ENCODE measurements at regions not wholly inside any gene's neighbourhood (a gene's known extent, or its start where the extent isn't known, plus 50 kb on each side); places are given as distances from the start of the nearest gene placed in this dataset.

DNA sequence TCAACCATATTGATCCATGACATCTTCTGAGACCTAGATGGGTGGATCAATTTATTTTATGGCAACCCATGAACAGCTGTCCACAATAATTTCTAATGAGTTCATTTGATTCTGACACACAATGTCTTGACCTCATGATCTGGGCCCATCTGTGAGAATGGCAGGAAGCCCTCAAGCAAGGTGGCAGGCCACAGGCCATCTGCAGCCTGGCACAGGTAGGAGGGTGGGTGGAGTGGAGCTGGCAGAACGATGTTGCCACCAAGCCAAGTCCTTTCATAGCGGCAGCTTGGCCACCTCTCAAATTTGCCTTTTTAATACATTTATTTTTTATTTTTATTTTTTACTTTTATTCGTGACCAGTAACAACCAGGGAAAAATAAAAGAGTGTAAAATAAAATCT is 1181.6 kb upstream of the SORCS1 start:
- no peak overlapping the region for H3K4me3 Mint-ChIP-seq
- H3K36me3 Mint-ChIP-seq: no peaks in the 10 kb centered on the region
- TF ChIP-seq, protein P1, sequence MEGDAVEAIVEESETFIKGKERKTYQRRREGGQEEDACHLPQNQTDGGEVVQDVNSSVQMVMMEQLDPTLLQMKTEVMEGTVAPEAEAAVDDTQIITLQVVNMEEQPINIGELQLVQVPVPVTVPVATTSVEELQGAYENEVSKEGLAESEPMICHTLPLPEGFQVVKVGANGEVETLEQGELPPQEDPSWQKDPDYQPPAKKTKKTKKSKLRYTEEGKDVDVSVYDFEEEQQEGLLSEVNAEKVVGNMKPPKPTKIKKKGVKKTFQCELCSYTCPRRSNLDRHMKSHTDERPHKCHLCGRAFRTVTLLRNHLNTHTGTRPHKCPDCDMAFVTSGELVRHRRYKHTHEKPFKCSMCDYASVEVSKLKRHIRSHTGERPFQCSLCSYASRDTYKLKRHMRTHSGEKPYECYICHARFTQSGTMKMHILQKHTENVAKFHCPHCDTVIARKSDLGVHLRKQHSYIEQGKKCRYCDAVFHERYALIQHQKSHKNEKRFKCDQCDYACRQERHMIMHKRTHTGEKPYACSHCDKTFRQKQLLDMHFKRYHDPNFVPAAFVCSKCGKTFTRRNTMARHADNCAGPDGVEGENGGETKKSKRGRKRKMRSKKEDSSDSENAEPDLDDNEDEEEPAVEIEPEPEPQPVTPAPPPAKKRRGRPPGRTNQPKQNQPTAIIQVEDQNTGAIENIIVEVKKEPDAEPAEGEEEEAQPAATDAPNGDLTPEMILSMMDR (conservative IDR thresholded peaks at IDR 0.05): no peak
- H3K27ac Mint-ChIP-seq: no peak overlapping the region
- H3K9me3 Mint-ChIP-seq: peaks cover 5% of the 10 kb centered on the region
- no peak for DNase-seq (ENCODE audit: extremely low spot score, unreplicated experiment)
- no peaks in the 10 kb centered on the region for H3K4me1 Mint-ChIP-seq (ENCODE audit: unreplicated experiment)
- no peaks in the 10 kb centered on the region for H3K27me3 Mint-ChIP-seq

DNA sequence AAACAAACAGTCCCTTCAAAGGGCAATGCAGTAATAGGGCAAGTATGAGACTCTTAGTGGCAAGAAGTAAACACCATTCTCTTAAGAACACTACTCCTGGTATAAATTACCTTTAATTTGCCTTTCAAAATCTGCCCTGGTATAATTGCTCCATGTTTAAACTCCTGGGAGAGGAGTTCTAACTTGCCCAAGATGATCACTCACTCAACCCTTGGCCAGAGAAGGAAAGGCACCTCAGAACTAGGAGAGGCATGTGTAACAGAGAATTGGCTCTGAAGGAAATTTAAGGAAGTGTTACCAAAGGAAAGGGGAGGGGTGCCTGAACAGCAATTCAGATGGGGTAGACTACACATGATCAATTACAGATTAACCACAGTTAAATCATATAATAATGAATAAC is 1173.6 kb upstream of the SORCS1 start:
- Mint-ChIP-seq H3K4me1 (ENCODE audit: unreplicated experiment) (no peaks in the 10 kb centered on the region), H3K27me3 (no peaks in the 10 kb centered on the region), H3K4me3 (no peak overlapping the region), H3K9me3 (no peaks in the 10 kb centered on the region), H3K36me3 (no peaks in the 10 kb centered on the region), H3K27ac (no peak overlapping the region)
- DNase-seq (ENCODE audit: extremely low spot score, unreplicated experiment): no peak
- TF ChIP-seq, protein P1 (conservative IDR thresholded peaks at IDR 0.05): no peak

DNA sequence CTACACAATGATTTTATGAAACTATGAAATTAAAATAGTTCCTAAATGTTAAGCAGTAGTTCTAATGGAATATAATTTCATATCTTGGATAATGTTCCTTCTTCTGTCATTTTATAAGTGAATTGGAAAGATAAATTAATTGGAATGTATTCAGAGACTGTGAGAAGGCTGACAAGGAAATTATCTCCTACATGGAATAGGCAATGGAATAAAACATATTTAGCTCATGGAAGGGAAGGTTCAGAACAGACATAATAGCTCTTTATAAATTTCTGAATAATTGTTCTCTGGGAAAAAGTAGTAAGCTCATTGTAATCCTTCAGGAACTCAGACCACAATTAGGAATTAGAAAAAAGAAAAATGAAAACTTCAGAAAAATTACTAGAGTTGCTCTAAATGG is 1172.3 kb upstream of the SORCS1 start:
- no peak for DNase-seq (ENCODE audit: extremely low spot score, unreplicated experiment)
- Mint-ChIP-seq H3K36me3 (no peaks in the 10 kb centered on the region), H3K9me3 (no peaks in the 10 kb centered on the region), H3K4me3 (no peak overlapping the region), H3K27me3 (no peaks in the 10 kb centered on the region), H3K4me1 (ENCODE audit: unreplicated experiment) (no peaks in the 10 kb centered on the region), H3K27ac (no peak overlapping the region)
- TF ChIP-seq, protein P1 (conservative IDR thresholded peaks at IDR 0.05): no peak

DNA sequence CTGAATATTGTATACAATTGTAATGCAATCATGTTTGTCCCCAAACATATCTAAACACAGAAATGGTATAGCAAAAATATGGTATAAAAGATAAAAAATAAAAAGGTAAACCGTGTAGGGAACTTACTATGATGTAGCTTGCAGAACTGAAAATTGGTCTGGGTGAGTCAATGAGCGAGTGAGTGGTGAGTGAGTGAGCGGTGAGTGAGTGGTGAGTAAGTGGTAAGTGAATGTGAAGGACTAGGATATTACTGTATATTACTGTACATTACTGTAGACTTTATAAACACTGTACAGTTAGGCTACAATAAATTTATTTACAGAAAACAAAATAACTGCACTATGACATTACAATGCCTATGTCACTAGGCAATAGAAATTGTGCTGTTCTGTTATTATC is 1163.2 kb upstream of the SORCS1 start:
- H3K9me3 Mint-ChIP-seq: no peaks in the 10 kb centered on the region
- DNase-seq (ENCODE audit: extremely low spot score, unreplicated experiment): no peak
- peaks cover 2% of the 10 kb centered on the region for H3K27me3 Mint-ChIP-seq
- H3K4me1 Mint-ChIP-seq (ENCODE audit: unreplicated experiment): no peaks in the 10 kb centered on the region
- H3K27ac Mint-ChIP-seq: no peak overlapping the region
- H3K36me3 Mint-ChIP-seq: no peaks in the 10 kb centered on the region
- H3K4me3 Mint-ChIP-seq: no peak overlapping the region
- TF ChIP-seq, protein P1 (conservative IDR thresholded peaks at IDR 0.05): no peak

DNA sequence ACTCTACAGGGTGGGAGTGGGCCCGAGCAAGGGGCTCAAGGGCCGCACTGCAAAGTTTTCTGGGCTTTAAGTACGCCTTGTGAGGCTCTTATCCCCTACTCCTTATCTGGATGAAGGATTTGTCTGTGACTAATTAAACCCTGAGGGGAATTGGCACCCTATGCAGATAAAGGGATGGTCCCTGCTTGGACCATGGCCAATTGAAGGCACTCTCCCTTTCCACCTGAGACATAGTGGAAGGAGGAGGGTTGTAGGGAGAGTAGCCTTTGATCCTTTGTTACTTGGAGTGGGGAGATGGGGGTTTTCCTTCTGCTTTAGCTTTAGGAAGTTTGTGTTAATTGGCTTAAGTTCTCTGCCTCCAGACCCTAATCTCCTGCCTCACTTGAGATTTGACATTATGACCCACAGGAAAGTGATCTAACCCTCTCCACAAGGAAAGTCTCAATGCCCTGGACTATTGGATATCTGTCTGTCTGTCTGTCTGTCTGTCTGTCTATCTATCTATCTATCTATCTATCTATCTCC is 1158.8 kb upstream of the SORCS1 start:
- Mint-ChIP-seq H3K9me3 (no peaks in the 10 kb centered on the region), H3K27ac (no peak overlapping the region), H3K27me3 (no peaks in the 10 kb centered on the region), H3K36me3 (no peaks in the 10 kb centered on the region), H3K4me1 (ENCODE audit: unreplicated experiment) (no peaks in the 10 kb centered on the region), H3K4me3 (no peak overlapping the region)
- DNase-seq (ENCODE audit: extremely low spot score, unreplicated experiment): no peak
- TF ChIP-seq, protein P1 (conservative IDR thresholded peaks at IDR 0.05): no peak

Data from type B pancreatic cell (in vitro differentiated cells).